HG03097 (cell line): ENCODE measurements at regions not wholly inside any gene's neighbourhood (a gene's known extent, or its start where the extent isn't known, plus 50 kb on each side); places are given as distances from the start of the nearest gene placed in this dataset.
"Not testable (repeated sequence)": the region's sequence is repeated elsewhere in the genome, so short reads cannot be mapped to it uniquely, and the experiment has no call there.

Experiments
- ATAC-seq: cut with Tn5 transposase; IDR thresholded peaks from one replicate; pipeline ENCODE4 v1.9.1; 2021; ENCODE audit not compliant: unreplicated experiment, low FRiP score

- ATAC-seq, result no peak
These were observed 121.7 kb downstream of the FAM53A start for GRCh38 chr4:1562371-1562770.

GRCh38 chr4:1561286-1561990, 122.7 kb downstream of the FAM53A start:
- no peak for ATAC-seq

GRCh38 chr4:1559896-1560650, 124.0 kb downstream of the FAM53A start:
- no peak for ATAC-seq

DNA sequence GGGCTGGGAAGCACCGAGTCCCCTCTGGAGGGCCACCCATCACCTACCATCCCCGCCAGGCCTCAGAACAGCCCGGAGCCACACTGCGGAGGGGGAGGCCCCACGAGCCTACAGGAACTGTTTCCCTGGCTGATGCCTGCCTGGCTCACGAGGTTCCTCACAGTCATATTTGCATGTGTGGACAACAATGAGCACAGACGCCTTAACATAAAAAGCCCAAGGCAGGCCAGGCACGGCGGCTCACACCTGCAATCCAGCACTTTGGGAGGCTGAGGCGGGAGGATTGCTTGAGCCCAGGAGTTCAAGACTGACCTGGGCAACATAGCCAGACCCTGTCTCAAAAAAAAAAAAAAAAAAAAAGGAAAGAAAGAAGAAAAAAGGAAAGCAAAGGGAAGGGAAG, 125.9 kb downstream of the FAM53A start:
- no peak for ATAC-seq

- no peak for ATAC-seq
These were observed 126.9 kb downstream of the FAM53A start for GRCh38 chr4:1557221-1557597.

DNA sequence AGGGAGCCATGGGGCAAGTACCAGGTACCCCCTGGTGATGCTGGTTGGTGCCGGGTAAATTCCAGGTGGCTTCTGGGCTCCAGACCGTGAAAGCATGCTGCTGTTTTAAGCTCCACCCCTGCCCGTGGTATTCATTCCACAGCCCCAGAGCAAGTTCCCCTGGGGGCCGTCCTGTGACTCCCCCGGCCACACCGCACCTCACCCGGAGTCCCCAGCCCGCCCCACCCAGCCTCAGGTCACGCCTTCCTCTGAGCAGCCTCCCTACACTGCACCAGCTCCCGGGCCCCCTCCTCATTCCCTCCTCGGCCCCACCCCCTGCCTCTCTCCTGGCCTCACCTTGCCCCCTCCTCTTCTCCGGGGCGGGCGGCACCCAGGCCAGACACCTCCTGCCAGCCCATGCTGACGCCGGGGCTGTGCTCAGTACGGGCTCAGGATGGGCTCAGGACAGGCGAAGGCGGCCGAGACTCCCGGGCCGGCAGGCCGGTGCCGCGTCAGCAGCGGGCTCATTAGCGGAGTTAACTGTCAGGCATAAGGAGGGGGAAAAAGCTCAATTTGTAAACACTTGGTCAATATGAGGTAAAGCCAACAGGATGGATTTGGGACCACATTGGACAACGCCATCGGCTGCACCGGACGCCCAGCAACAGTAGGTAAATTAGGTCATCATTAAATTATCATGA, 127.4 kb downstream of the FAM53A start:
- ATAC-seq, result no peak

DNA sequence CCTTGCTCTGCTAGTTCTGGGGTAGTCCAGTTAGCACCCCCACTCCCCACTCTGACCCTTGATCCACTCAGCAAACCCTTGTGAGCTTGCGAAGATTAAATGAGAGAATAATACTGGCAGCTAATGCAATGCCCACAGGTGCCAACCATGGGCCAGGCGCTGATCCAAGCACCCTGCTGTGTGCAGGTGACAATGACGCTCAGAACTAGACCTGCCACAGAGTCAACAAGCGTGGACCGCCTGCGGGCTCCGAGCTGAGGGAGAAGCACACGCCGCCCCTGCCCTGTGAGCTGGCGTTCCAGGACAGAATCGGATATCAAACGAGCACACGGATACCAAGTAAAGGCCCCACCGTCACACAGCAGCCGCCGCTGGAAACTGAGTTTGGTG, 129.2 kb downstream of the FAM53A start:
- ATAC-seq, result no peak

DNA sequence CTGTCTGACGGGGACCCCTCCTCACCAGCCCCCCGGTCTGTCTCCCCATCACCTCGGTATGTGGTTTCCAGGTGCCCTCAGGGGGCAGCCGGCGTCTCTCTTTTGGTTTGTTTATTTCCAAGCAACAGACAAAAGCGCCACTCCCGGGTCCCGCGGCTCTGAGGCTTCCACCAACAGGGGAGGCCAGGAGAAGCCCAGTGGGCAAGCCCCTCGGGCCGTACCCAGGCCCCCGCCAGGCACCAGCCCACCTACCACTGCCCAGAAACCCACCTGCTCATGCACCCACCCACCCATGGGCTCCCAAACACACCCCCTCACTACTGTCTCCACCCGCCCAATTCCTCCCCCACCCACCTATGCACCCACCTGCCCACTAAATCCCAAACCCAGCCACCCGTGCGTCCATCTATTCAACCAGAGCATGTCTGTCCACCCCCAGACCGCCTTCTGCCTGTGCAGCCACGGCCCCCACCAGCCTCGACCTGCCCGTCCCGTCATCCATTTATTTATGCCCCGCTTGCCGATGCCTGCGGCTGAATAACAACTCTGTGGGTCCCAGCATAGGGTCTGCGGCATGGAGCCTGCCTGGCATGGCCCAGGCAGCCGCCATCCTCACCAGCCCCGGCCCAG, 129.8 kb downstream of the FAM53A start:
- no peak for ATAC-seq

DNA sequence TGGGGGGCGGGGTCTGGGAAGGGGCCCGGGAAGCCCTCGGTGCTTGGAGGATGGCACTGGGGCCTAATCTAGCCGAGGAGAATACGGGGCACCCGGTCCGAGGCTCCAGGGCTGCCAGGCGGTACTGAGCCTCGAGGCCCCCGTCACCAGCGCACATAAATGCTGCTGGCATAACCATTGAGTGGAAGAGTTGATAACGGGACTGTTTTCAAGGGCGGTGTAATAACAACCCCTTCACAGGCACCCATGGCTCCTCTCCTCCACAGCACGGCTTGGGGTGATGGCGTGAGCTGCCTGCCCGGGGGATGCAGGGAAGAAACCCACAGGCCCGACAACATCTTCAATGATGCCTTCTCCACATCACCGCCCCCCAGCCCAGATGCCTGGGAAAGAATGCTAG, 130.7 kb downstream of the FAM53A start:
- ATAC-seq, result no peak

GRCh38 chr4:1552451-1552850, 131.7 kb downstream of the FAM53A start:
- ATAC-seq, result no peak

GRCh38 chr4:1551211-1551610, 132.9 kb downstream of the FAM53A start:
- ATAC-seq, result no peak

DNA sequence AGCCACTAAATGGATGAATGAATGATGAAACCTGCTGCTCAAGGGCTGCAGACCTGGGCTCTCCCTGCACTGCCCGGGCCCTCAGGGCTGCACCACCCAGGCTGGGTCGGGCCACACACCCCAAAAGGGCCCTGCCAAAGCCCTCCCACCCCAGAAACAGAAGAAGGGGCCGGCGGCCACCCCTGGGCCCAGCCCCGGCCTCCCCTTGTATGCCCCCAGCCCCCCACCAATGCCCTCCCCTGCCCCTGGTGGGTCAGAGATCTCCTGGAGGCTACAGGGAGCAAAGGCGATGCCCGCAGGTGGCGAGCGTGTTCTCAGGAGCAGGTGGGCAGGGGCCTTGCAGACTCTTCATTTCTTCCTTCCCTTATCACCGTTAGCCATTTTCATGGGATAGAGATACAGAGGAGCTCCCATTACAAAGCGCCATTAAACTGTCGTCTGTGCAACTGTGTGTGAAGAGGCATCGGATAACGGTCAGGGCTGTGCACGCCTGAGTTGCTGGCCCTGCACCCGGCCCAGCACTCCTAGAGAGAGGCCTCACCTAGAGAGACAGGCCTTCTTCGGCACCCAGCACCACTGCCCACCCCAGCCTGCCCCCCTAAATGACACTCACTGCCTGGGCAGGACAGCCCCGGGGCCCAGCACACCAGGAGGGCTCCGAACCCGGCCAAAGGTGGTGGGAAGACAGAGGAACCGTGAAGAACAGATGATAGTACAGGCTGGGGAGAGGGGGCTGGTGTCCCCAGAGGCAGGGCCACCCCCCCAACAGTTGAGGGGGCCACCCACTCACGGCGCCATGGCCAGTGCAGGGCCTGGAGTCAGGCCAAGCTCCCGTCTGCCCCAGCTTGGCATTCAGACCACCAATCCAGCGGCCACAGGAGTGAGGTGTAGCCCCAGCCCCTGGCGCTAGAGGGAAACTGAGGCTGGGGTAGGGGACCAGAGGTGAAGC, 133.7 kb downstream of the FAM53A start:
- no peak for ATAC-seq

- ATAC-seq, result no peak
These were observed 134.5 kb downstream of the FAM53A start for GRCh38 chr4:1549638-1550035.

- peak; percentile 46 for ATAC-seq
These were observed 135.1 kb downstream of the FAM53A start for GRCh38 chr4:1548827-1549637.

DNA sequence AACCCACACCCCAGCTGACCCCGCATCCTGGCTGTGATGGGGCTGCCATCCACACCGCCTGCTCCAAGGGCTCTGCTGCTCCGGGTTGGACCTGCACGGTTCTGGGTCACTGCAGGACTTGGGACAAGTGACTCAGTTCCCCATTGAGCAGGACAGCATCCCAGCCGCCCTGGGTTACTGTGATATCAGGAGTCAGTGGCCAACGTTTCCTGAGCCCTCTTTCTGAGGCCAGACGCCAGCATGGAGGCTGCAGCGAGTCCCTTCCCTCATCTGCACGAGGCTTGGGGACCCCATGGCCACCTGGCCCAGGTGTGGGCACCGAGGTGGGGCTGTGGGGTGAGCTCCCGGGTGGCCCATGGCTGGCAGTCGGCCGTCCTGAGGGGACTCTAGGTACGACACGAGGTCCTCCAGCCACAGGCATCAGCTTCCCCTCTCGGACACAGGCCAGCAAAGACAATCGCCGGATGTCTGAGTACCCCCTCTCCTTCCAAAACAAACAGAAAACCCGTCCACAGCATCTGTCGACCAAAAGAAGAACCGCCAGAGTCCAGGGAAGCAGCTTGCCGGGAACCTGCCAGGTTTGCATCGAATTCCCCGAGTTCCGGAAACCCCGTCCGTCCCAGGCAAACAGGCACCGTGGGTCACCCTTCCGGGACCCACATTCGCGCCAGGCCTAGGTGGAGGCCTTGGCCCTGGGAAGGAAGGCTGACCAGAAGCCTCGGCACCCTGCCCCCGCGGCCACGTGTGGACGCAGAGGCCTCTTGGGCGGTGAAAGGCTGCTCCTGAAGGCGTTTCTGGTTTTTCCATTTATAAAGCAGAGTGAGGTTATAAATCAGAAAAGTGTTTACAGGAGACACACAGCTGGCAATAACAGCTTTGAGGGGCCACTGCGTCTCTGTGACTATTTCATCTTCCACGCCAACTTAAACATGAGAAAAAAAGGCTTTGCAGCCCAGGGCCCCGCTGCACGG, 136.0 kb downstream of the FAM53A start:
- ATAC-seq, result no peak

- no peak for ATAC-seq
These were observed 136.8 kb downstream of the FAM53A start for GRCh38 chr4:1547131-1547855.

DNA sequence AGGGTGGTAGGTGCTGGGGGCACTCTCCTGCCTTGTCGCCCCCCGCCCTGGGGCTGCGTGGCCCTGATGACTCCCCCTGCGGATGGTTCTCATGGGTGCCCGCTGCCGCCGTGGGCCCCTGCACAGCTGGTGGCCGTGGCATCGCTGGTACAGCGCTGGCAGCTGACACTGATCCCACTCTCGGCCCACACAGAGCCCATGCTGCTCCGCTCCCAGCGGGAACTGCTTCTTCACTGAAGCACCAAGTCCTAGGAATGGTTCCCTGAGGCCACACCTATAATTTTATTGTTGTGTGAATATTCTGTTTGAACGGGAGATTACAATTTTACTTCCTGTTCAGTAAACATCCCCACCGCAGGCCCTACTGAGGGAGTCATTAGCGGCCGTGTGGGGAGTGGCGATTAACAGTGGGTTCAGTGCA, 138.6 kb upstream of the NKX1-1 start:
- ATAC-seq, result no peak

DNA sequence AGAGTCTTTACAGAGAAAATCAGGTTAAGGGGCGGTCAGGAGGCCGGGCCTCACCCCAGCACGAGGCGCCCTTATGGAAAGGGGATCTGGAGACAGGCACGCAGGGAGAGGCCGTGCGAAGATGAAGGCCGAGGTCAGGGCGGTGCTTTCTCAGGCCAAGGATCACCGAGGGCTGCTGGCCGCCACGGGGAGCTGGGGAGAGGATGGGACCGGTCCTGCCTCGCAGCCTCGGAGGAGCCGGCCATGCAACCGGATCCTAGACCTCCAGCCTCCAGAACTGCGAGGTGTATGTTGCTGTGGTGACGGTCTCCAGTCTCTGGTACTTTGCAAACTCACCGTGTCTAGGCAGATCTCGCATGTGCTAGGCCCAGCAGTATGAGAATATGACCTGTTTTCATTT, 138.2 kb upstream of the NKX1-1 start:
- ATAC-seq, result not testable (repeated sequence)
